ENCODE measurements at regions not wholly inside any gene's neighbourhood (a gene's known extent, or its start where the extent isn't known, plus 50 kb on each side); places are given as distances from the start of the nearest gene placed in this dataset.

DNA sequence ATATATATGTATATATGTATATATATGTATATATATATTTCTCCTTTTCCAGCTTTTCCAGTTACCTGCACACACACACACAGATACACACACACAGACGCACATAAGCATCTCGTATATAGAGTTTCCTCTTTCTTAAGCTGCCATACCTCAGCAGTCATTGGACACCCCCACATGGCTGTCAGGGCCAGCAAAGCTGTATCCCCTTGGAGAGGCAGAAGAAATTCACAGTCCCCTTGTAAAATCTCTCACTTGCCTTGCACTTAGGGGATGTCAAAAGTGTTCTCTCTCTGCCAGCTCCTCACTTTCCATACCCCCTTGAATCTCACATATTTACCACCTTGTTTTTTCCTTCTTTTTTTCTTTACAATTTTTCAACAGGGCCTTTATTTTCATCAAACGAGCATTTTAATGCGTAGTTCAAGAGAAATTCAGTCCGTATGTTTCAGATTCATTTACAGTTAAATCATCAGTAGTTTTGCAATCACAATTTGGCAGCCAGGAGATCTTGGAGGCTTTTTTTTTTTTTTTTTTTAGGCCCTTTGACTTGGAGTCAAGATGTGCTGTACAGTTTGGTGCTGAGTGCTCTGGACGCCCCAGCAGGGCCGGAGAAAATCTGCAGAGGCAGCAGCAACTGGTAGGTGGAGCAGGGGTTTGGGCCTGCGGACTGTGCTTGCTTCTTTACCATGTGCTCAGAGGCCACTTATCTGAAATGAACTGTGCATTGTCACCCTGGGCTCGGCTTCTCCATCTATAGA, 244.9 kb upstream of the KLF4 start:
- TF ChIP-seq, protein P1, sequence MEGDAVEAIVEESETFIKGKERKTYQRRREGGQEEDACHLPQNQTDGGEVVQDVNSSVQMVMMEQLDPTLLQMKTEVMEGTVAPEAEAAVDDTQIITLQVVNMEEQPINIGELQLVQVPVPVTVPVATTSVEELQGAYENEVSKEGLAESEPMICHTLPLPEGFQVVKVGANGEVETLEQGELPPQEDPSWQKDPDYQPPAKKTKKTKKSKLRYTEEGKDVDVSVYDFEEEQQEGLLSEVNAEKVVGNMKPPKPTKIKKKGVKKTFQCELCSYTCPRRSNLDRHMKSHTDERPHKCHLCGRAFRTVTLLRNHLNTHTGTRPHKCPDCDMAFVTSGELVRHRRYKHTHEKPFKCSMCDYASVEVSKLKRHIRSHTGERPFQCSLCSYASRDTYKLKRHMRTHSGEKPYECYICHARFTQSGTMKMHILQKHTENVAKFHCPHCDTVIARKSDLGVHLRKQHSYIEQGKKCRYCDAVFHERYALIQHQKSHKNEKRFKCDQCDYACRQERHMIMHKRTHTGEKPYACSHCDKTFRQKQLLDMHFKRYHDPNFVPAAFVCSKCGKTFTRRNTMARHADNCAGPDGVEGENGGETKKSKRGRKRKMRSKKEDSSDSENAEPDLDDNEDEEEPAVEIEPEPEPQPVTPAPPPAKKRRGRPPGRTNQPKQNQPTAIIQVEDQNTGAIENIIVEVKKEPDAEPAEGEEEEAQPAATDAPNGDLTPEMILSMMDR (IDR thresholded peaks at IDR 0.05): no peak
- TF ChIP-seq POLR2A (IDR thresholded peaks at IDR 0.05): peak in 1 of 2 donors; percentile 27

All from adrenal gland (tissue), 5 donors.